Smooth muscle cell of the brain vasculature (primary cell): ENCODE measurements at regions not wholly inside any gene's neighbourhood (a gene's known extent, or its start where the extent isn't known, plus 50 kb on each side); places are given as distances from the start of the nearest gene placed in this dataset.
"Not testable (repeated sequence)": the region's sequence is repeated elsewhere in the genome, so short reads cannot be mapped to it uniquely, and the experiment has no call there.

Experiments used
- DNase-seq: peaks from one replicate; pipeline ENCODE4 v3.0.0-alpha.2; 2012; ENCODE audit warnings: low read depth, low spot score

DNA sequence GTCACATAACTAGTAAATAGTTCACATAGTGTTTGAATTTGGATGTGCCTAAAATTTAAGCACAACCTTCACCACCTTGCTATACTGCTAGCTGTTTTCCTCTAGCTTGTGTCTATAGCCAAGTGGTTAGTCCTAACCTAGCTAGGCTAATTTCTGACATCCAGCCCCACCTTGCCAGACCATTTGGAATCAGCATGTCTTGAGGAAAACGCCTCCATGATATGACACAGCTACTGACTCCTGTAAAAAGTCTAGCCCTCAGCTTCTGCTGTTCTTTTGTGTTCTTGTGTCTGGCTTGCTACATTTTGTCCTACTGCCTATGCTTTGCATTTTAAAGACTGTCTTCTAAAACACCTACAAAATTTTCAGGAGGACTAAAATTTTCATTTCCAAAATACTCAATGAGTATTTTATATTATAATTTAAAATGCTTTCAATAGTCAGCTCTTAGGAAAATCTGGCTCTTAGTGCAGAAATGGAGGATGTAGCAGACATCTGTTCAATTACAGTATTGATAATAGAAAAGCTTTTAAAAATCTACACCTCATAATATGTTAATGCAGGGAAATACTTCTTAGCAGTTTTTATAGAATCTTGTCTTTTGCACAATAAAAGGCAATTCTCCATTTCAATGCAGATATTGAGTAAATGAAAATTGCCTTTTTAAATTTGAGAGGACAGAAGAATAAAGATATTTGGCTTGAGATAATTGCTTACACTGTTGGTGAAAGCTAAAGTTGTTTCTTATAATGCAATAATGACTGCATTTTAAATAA, 160.8 kb upstream of the APP start:
- no peak for DNase-seq

DNA sequence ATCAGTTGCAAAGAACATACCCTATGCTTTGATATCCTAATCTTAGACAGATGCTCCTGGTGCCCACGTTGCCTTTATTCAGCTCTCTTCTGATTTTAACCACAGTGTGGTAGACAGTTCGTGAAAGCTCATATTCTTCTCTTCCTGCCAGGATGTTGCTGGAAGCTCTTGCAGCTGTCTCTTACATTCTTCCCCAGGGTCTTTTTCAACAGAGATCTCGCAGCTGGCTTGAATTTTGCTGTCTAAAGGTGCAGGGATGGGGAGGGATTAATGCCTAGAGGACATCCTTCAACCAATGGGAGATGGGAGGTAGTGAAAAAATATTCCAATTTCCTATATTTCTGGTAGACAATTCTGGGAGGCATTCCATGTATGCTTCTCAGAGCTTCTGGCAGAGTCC, 150.0 kb upstream of the APP start:
- DNase-seq: no peak

DNA sequence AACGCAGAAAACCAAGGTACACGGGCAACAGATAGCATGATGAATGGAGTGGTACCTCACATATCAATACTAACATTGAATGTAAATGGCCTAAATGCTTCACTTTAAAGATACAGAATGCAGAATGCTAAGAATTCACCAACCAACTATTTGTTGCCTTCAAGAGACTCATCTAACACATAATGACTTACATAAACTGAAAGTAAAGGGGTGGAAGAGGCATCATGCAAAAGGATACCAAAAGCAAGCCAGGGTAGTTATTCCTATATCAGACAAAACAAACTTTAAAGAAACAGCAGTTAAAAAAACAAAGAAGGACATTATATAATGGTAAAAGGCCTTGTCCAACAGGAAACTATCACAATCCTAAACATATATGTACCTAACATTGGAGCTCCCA, 137.1 kb upstream of the APP start:
- DNase-seq: no peak

DNA sequence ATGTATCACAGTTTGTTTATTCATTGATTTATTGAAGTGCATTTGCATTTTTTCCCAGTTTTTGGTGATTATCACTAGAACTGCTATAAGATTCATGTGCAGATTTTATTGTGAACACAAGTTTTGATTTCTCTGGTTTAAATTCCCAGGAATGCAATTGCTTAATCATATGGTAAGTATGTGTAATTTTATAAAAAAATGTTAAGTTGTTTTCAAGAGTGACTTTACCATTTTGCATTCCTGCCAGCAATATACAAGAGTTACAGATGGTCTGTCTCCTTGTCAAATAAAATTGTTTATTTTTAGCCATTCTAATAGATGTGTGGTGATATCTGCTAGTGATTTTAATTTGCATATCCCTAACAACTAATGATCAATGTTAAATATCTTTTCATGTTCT, 127.3 kb upstream of the APP start:
- no peak for DNase-seq

DNA sequence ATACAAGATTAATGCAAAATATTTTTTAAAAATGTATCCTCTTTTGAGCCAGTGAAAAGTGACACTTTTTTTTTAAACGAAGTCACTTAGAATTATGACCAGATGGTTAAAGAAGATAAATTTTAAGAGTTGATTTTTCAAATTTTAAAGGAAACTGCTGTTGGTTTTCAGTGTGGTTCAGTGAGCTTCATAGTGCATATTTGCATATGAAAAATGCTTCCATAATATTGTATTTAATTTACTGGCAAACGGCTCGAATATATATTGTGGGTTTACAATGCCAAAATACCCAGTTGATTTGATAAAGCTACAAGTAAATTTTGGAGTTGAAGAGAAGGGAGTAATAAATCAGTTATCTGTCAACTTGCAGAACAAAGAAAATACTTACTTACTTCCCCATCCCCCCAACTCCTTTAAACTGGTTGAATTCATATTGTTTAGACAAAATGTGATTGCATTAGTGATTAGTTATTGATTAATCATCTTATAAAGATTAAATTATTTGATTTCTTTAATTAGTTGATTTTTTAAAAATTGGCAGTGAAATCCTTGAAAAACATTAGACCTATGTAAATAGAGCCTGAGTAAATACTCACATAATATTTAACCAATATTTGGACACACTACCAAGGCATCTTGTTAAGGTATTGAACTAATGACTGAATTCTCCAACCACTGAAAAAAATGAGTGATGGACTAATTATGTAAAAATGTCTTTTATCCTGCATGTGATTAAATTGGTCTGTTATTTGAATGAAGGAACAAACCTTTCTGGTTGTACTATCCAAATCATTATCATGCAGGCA, 122.8 kb upstream of the APP start:
- DNase-seq: no peak

DNA sequence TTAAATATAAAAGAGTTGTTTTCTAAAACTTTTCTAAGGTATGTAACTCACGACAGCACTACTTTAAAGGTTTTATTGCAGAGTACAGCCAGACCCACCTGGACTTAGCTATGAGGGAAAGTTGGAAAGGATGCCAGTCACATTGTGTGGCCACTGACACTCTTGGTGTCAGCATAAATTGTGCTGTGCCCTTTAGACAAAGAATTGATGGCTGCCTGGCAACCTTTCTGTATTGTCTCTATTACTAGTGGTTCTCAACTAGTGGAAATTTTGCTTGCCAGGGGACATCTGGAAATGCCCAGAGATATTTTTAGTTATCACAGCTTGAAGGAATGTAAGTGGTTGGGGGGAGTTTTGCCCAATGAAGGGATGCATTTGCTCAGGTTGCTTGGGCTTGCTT, 117.5 kb upstream of the APP start:
- DNase-seq: no peak

DNA sequence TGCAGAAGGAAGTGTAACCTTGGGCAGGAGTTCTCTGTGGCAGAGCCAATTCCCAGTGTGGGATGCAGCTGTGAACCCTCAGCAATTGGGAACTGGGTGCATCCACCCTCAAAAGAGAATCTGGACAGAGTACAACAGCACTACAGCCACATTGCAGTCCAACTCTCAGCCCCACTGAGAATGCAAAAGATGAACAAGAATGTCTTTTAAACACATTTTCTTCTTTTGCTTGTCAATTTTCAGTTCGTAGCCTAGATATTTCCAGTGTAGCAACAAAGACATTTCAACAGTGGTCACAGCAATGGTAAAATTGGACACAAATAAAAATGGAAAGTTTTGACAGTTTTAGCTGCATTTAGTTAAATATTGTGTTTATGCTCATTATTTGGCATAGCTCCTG, 114.0 kb upstream of the APP start:
- DNase-seq: no peak

DNA sequence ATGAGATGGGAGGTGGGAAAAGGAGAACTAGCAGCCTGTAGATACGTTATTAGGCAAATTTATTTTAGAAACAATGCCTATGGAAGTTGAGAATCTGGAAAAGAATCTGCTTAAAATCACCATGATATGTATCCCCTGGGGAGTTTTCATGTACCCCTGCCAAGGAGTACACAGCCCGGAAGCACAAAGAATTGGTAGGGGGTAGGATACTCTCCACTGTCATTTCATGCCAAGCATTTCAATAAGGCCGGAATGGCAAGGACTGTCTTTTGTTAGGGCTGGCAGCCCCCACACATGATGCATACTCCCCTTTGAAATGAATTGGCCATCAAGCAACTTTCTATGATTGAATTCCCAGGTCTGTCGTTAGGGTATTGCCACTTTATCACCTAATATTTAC, 111.5 kb upstream of the APP start:
- no peak for DNase-seq

GRCh38 chr21:26281506-26281905, 110.9 kb upstream of the APP start:
- no peak for DNase-seq

DNA sequence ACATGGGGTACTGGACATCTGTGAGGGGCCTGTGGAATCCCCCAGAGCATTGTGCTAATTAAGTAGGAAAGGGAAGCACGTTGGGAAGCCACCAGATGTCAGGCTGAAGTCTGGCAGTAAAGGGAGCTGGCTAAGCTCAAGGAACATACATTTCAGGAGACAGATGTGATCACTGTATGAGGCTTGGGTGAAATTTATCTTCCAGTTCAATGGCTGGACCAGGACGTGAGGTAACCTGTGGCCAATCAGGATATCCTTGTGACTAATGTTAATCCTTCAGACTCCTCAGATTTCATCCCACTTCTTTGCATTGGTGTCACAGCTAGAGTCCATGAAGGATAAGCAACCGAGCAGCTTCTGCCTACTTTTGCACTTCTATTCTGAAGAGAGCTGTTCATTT, 110.2 kb upstream of the APP start:
- DNase-seq: no peak

DNA sequence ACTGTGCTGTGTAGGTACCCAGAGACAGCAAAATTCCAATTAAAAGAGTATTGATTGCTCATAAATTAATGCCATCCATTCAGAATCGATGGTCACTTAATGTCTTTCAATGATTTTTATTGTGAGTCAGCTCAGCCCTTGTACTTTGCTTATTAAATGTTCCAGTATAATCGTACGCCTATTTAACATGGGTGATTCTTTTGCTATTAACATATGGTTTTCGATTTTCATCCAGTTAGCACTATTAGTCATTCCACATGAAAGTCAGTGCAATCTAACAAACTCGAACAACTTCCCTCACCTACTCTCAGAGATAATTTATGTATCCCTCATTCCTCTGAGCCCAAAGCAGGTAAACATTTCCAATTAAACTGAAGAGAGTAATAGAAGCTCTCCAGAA, 109.6 kb upstream of the APP start:
- no peak for DNase-seq

DNA sequence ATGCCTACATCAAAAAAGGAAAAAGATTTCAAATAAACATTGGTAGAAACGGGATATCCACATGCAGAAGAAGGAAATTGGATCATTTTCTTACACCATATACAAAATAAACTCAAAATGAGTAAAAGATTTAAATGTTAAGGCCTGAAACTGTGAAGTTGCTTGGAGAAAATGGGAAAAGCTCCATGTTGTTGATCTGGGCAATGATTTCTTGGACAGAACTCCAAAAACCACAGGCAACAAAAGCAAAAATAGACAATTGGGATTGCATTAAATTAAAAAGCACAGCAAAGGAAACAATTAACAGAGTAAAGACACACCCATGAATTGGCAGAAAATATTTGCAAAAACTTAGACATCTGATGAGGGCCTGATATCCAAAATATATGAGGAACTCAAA, 105.2 kb upstream of the APP start:
- DNase-seq: no peak

- DNase-seq: no peak
These were observed 103.2 kb upstream of the APP start for GRCh38 chr21:26273686-26274313.

DNA sequence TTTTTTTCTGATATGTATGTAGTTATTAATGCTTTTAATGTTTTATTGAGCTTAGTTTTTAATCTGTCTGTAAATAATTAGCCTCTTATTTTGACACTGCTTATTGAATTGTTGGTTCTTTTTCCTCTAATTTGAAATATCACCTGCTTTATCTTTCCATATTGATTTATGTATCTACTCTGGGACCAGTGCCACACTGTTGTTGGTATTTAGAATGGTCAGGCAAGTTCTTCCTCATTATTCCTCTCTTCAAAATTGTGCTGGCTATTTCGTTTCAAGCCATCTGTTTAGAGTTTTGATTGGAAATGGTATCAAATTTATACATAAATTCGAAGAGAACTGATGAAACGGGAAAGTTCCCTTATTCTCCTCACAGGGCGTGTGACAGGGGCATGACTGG, 96.8 kb upstream of the APP start:
- DNase-seq: no peak

DNA sequence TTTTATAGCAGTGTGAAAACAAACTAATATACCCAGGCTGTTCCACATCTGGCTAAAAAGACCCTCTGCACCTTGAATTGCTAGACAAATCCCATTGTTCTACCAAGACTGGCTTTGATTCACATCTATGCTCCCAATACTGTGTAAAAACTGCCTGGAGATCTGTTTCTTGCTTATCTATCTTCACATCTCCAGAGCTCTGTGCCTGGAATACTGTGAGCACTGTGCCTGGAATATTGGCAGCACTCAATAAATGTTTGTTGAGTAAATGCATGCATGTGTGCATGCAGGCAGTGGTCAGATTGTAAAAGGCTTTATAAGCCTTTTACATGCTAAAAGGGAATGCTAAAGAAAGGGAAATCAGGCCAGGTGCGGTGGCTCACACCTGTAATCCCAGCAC, 75.5 kb upstream of the APP start:
- DNase-seq: no peak

- no peak for DNase-seq
These were observed 74.9 kb upstream of the APP start for GRCh38 chr21:26245428-26245827.

- no peak for DNase-seq
These were observed 68.1 kb upstream of the APP start for GRCh38 chr21:26238646-26239045.

DNA sequence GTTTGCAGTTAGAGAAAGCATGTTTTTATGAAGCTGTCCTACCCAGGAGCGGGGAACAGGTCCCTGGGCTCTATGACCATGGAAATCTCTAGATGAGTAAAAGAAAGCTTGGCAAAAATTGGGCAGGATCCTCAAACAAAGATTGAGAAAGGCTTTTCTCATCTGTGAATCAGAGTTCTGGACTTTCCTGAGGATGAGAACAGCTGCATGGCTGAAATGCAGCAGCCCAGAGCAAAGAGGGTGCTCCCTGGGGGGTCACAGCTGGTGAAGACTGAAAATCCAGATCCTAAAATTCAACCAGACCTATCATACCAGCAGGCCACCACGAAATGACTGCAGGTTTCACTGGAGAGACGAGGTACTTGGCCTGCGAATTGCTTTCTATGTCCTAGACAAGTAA, 65.7 kb upstream of the APP start:
- DNase-seq: no peak

DNA sequence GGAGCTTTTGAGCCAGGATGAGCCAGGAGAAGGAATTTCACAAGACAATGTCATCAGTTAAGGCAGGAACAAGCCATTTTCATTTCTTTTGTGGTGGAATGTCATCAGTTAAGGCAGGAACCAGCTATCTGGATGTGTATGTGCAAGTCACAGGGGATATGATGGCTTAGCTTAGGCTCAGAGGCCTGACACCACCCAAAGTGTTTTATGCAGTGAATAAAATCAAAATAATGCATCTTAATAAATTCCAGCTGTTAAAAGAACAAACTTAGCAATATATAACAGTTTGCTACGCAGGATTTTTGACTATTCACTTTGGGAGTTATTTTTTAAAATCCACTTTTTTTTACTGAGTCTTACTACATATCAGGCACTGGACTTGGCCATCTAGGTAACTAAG, 62.7 kb upstream of the APP start:
- DNase-seq: not testable (repeated sequence)

GRCh38 chr21:26232491-26232890, 61.9 kb upstream of the APP start:
- not testable (repeated sequence) for DNase-seq

- DNase-seq: no peak
These were observed 56.6 kb upstream of the APP start for GRCh38 chr21:26227130-26227529.

DNA sequence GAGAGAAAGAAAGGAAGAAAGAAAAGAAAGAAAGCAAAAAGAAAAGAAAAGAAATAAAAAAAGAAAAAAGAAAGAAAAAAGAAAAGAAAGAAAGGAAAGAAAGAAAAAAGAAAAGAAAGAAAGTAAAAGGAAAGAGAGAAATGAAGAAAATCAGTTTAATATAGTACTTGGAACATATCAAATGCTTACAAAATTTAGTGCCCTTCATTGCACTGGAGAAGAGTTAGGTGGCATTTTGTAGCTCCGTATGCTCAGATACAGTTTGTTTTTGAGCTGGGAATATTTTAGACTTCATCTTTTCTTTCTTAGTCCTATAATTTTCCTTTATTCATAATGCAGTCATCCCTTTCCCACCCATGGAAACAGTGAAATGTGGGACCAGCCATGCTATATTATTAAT, 56.2 kb upstream of the APP start:
- DNase-seq: no peak

- no peak for DNase-seq
These were observed 54.5 kb upstream of the APP start for GRCh38 chr21:26225046-26225445.
